HepG2 (cell line): ENCODE measurements at regions not wholly inside any gene's neighbourhood (a gene's known extent, or its start where the extent isn't known, plus 50 kb on each side); places are given as distances from the start of the nearest gene placed in this dataset.

Source experiments
- ARNTL ChIP-seq: sonication (generic); formaldehyde crosslinking; IDR thresholded peaks from 2 replicates; pipeline ENCODE4 v1.4.0; 2020; ENCODE audit warnings: mild to moderate bottlenecking, missing genetic modification reagents
- ATF6 ChIP-seq: sonication (generic); formaldehyde crosslinking; conservative IDR thresholded peaks from 2 replicates; pipeline ENCODE4 v1.4.0; 2020; ENCODE audit warnings: missing genetic modification reagents
- CBFB ChIP-seq: sonication (generic); formaldehyde crosslinking; IDR thresholded peaks from 2 replicates; pipeline ENCODE4 v1.4.0; 2020; ENCODE audit warnings: missing genetic modification reagents
- CBX1 ChIP-seq: IDR thresholded peaks from one replicate; pipeline ENCODE4 v1.6.1; 2016; ENCODE audit warnings: antibody characterized with exemption, low read depth
- CBX5 ChIP-seq: sonication (generic); formaldehyde crosslinking; IDR thresholded peaks from 2 replicates; pipeline ENCODE4 v1.4.0; 2020; ENCODE audit warnings: missing genetic modification reagents, borderline replicate concordance
- JDP2 ChIP-seq: sonication (generic); formaldehyde crosslinking; IDR thresholded peaks from 2 replicates; pipeline ENCODE4 v1.8.1; 2022; ENCODE audit warnings: missing genetic modification reagents, borderline replicate concordance
- KLF16 ChIP-seq, 2 experiments: sonication (generic) in 1 of 2; formaldehyde crosslinking in 1 of 2; IDR thresholded peaks; 2 replicates each; pipeline versions ENCODE4 v1.6.1 to v1.8.0; 2016 to 2023; ENCODE audit warnings: missing genetic modification reagents in 2 of 2, missing compliant biosample characterization in 1 of 2
- KLF9 ChIP-seq: IDR thresholded peaks from 2 replicates; pipeline ENCODE4 v1.6.1; 2016; ENCODE audit warnings: low read depth
- MAF1 ChIP-seq: sonication (generic); formaldehyde crosslinking; IDR thresholded peaks from 2 replicates; pipeline ENCODE4 v1.5.0; 2020; ENCODE audit warnings: missing genetic modification reagents, borderline replicate concordance
- RNF2 ChIP-seq: fragments of 450-650 bp; conservative IDR thresholded peaks from 2 replicates; pipeline ENCODE4 v1.6.1; 2016; ENCODE audit warnings: low read depth
- SNAI1 ChIP-seq: sonication (generic); formaldehyde crosslinking; IDR thresholded peaks from 2 replicates; pipeline ENCODE4 v1.5.0; 2020; ENCODE audit warnings: mild to moderate bottlenecking, missing genetic modification reagents, borderline replicate concordance
- SOX6 ChIP-seq, 2 experiments: fragments of 450-650 bp in 1 of 2; sonication (generic) in 1 of 2; formaldehyde crosslinking in 1 of 2; IDR thresholded peaks; 2 replicates each; pipeline versions ENCODE4 v1.4.0 to v1.6.1; 2017 to 2020; ENCODE audit warnings: antibody characterized with exemption in 1 of 2, mild to moderate bottlenecking in 1 of 2, missing genetic modification reagents in 1 of 2
- ZBTB21 ChIP-seq: sonication (generic); formaldehyde crosslinking; IDR thresholded peaks from 2 replicates; pipeline ENCODE4 v1.4.0; 2020; ENCODE audit warnings: missing genetic modification reagents
- ZBTB8A ChIP-seq: sonication (generic); formaldehyde crosslinking; IDR thresholded peaks from 2 replicates; pipeline ENCODE4 v1.4.0; 2020; ENCODE audit warnings: mild to moderate bottlenecking, low read depth, missing genetic modification reagents, borderline replicate concordance
- ZFP1 ChIP-seq: IDR thresholded peaks from 2 replicates; pipeline ENCODE4 v1.6.1; 2016
- ZFYVE20 ChIP-seq: sonication (generic); formaldehyde crosslinking; IDR thresholded peaks from 2 replicates; pipeline ENCODE4 v1.8.0; 2023; ENCODE audit warnings: low read depth, mild to moderate bottlenecking, moderate library complexity, missing genetic modification reagents, borderline replicate concordance
- ZNF136 ChIP-seq: sonication (generic); formaldehyde crosslinking; IDR thresholded peaks from 2 replicates; pipeline ENCODE4 v1.8.1; 2022; ENCODE audit warnings: low read depth, mild to moderate bottlenecking, moderate library complexity, missing genetic modification reagents
- ZNF546 ChIP-seq: sonication (generic); formaldehyde crosslinking; conservative IDR thresholded peaks from 2 replicates; pipeline ENCODE4 v1.8.1; 2023; ENCODE audit warnings: mild to moderate bottlenecking, missing genetic modification reagents
- ZNF768 ChIP-seq: sonication (generic); formaldehyde crosslinking; IDR thresholded peaks from 2 replicates; pipeline ENCODE4 v1.4.0; 2020; ENCODE audit warnings: missing genetic modification reagents
- ZNF776 ChIP-seq: sonication (generic); formaldehyde crosslinking; IDR thresholded peaks from 2 replicates; pipeline ENCODE4 v1.4.0; 2020; ENCODE audit warnings: mild to moderate bottlenecking, missing genetic modification reagents
- ZSCAN21 ChIP-seq: sonication (generic); formaldehyde crosslinking; IDR thresholded peaks from 2 replicates; pipeline ENCODE4 v1.8.0; 2022; ENCODE audit warnings: mild to moderate bottlenecking, missing genetic modification reagents, moderate library complexity, borderline replicate concordance
- TF ChIP-seq, protein P1 (sequence below): sonication (generic); formaldehyde crosslinking; IDR thresholded peaks from 2 replicates; pipeline ENCODE4 v1.4.0; 2020; ENCODE audit warnings: missing genetic modification reagents
- TF ChIP-seq, protein P2 (sequence below): sonication (generic); formaldehyde crosslinking; IDR thresholded peaks from 2 replicates; pipeline ENCODE4 v1.5.0; 2020; ENCODE audit warnings: missing genetic modification reagents, mild to moderate bottlenecking, borderline replicate concordance
- TF ChIP-seq, protein P3 (sequence below): sonication (generic); formaldehyde crosslinking; IDR thresholded peaks from 2 replicates; pipeline ENCODE4 v1.4.0; 2020; ENCODE audit warnings: missing genetic modification reagents, borderline replicate concordance

DNA sequence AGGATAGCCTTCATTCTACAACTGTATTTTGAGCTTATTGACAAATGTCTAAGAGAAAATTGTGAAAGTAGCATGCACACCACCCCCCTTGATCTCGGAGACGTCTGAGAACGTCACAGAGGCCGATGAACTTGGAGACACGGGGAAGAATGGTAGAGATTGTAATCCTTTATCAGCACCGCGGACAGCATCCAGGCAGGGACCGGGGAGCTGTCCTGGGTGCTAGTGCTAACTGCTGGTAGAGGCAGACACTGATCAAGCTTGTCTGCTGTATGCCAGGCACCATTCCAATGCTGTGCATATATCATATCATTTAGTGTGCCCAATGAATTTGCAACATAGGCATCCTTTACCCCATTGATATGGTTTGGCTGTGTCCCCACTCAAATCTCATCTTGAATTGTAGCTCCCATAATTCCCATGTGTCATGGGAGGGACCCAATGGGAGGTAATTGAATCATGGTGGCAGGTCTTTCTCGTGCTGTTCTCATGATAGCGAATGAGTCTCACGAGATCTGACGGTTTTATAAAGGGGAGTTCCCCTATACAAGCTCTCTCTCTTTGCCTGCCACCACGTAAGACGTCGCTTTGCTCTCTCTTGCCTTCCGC is 98.8 kb downstream of the LHX2 start (continued):
- peak; percentile 100 for TF ChIP-seq ZNF546 (CRISPR knock-in tag)
- TF ChIP-seq ZBTB21 = peak; percentile 95
- peak; percentile 98 for TF ChIP-seq ARNTL (CRISPR knock-in tag)
- TF ChIP-seq SNAI1 (CRISPR knock-in tag) = peak; percentile 100
- peak; percentile 99 for TF ChIP-seq KLF9 (CRISPR knock-in tag)
- TF ChIP-seq JDP2 (CRISPR knock-in tag) = peak; percentile 99
- peak; percentile 100 for TF ChIP-seq ATF6 (CRISPR knock-in tag)
- no peak for TF ChIP-seq SOX6 (IDR thresholded peaks at IDR 0.05)
- peak; percentile 48 for TF ChIP-seq SOX6 (CRISPR knock-in tag; IDR thresholded peaks at IDR 0.05)
- TF ChIP-seq, protein P1, sequence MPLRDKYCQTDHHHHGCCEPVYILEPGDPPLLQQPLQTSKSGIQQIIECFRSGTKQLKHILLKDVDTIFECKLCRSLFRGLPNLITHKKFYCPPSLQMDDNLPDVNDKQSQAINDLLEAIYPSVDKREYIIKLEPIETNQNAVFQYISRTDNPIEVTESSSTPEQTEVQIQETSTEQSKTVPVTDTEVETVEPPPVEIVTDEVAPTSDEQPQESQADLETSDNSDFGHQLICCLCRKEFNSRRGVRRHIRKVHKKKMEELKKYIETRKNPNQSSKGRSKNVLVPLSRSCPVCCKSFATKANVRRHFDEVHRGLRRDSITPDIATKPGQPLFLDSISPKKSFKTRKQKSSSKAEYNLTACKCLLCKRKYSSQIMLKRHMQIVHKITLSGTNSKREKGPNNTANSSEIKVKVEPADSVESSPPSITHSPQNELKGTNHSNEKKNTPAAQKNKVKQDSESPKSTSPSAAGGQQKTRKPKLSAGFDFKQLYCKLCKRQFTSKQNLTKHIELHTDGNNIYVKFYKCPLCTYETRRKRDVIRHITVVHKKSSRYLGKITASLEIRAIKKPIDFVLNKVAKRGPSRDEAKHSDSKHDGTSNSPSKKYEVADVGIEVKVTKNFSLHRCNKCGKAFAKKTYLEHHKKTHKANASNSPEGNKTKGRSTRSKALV = peak; percentile 99
- TF ChIP-seq ZSCAN21 (CRISPR knock-in tag) = peak; percentile 100
- TF ChIP-seq, protein P2, sequence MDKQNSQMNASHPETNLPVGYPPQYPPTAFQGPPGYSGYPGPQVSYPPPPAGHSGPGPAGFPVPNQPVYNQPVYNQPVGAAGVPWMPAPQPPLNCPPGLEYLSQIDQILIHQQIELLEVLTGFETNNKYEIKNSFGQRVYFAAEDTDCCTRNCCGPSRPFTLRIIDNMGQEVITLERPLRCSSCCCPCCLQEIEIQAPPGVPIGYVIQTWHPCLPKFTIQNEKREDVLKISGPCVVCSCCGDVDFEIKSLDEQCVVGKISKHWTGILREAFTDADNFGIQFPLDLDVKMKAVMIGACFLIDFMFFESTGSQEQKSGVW (CRISPR knock-in tag) = peak; percentile 99
- TF ChIP-seq ZFYVE20 (CRISPR knock-in tag) = peak; percentile 100
- peak; percentile 100 for TF ChIP-seq CBX5 (CRISPR knock-in tag)
- TF ChIP-seq MAF1 (CRISPR knock-in tag) = peak; percentile 100
- TF ChIP-seq ZNF776 (CRISPR knock-in tag) = peak; percentile 98
- TF ChIP-seq ZBTB8A (CRISPR knock-in tag) = peak; percentile 92; the same call in 1 of the 2 replicates
- TF ChIP-seq KLF16 (CRISPR knock-in tag; IDR thresholded peaks at IDR 0.05) = peak; percentile 99 to 100
- TF ChIP-seq RNF2 = no peak
- TF ChIP-seq, protein P3, sequence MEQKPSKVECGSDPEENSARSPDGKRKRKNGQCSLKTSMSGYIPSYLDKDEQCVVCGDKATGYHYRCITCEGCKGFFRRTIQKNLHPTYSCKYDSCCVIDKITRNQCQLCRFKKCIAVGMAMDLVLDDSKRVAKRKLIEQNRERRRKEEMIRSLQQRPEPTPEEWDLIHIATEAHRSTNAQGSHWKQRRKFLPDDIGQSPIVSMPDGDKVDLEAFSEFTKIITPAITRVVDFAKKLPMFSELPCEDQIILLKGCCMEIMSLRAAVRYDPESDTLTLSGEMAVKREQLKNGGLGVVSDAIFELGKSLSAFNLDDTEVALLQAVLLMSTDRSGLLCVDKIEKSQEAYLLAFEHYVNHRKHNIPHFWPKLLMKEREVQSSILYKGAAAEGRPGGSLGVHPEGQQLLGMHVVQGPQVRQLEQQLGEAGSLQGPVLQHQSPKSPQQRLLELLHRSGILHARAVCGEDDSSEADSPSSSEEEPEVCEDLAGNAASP = peak; percentile 99
- TF ChIP-seq ZNF768 = peak; percentile 86
- TF ChIP-seq ZNF136 = peak; percentile 95; the same call in 1 of the 2 replicates
- TF ChIP-seq ZFP1 (CRISPR knock-in tag) = peak; percentile 99
- TF ChIP-seq CBFB (CRISPR knock-in tag) = peak; percentile 97
- TF ChIP-seq CBX1 = no peak
